Prostate gland (tissue), 2 donors: ENCODE measurements at regions not wholly inside any gene's neighbourhood (a gene's known extent, or its start where the extent isn't known, plus 50 kb on each side); places are given as distances from the start of the nearest gene placed in this dataset.

Source experiments
- DNase-seq: peaks from one replicate; pipeline ENCODE4 v3.0.0-alpha.2; 2019; ENCODE audit warnings: low spot score
- H3K27ac ChIP-seq, 2 donors: fragments of 200-600 bp; sonication (generic); 2 replicates each; pipeline ENCODE4 v1.5.1; 2017 to 2019
- H3K27me3 ChIP-seq: fragments of 200-600 bp; sonication (generic); replicated peaks from 2 replicates; pipeline ENCODE4 v1.5.1; 2019; ENCODE audit not compliant: insufficient read depth
- H3K36me3 ChIP-seq, 2 donors: fragments of 200-600 bp; sonication (generic); 1 replicate in 1 of 2; 2 replicates in 1 of 2; pipeline versions ENCODE4 v1.5.1 to v1.8.1; 2017 to 2019
- H3K4me1 ChIP-seq: fragments of 200-600 bp; sonication (generic); replicated peaks from 2 replicates; pipeline ENCODE4 v1.5.1; 2019
- H3K4me3 ChIP-seq, 2 donors: fragments of 200-600 bp; sonication (generic); 2 replicates each; pipeline ENCODE4 v1.5.1; 2017 to 2019
- H3K9me3 ChIP-seq: fragments of 200-600 bp; sonication (generic); 2 replicates; pipeline ENCODE4 v1.5.1; 2017
- POLR2A ChIP-seq: fragments of 450-650 bp; IDR thresholded peaks from one replicate; pipeline ENCODE4 v1.6.1; 2016; ENCODE audit warnings: antibody characterized with exemption, mild to moderate bottlenecking
- POLR2AphosphoS5 ChIP-seq: sonication (generic); formaldehyde crosslinking; IDR thresholded peaks from one replicate; pipeline ENCODE4 v1.6.1; 2017; ENCODE audit warnings: antibody characterized with exemption
- WGBS: methylation state at CpG from one replicate; pipeline ENCODE4 v1.1.5; 2018; 5-methylcytosine and 5-hydroxymethylcytosine counted together
- intact Hi-C: fragments of 100-400 bp; cut with DNase I; formaldehyde crosslinking; loops from one replicate; pipeline ENCODE4 v1.14.2; 2022
- TF ChIP-seq, protein P1 (sequence below), 4 experiments: fragments of 200-600 bp in 2 of 4; fragments of 450-650 bp in 2 of 4; sonication (generic) in 2 of 4; IDR thresholded peaks; 1 replicate in 3 of 4; 2 replicates in 1 of 4; pipeline ENCODE4 v1.5.1; 2016 to 2019; ENCODE audit warnings: antibody characterized with exemption in 4 of 4, mild to moderate bottlenecking in 2 of 4, moderate library complexity in 2 of 4

- H3K4me3 ChIP-seq, result no peak overlapping the region
- no peak for DNase-seq
- WGBS, result 56% methylated on average over 1 of the region's 1 CpG
- H3K27ac ChIP-seq, result no peak overlapping the region
- TF ChIP-seq, protein P1, sequence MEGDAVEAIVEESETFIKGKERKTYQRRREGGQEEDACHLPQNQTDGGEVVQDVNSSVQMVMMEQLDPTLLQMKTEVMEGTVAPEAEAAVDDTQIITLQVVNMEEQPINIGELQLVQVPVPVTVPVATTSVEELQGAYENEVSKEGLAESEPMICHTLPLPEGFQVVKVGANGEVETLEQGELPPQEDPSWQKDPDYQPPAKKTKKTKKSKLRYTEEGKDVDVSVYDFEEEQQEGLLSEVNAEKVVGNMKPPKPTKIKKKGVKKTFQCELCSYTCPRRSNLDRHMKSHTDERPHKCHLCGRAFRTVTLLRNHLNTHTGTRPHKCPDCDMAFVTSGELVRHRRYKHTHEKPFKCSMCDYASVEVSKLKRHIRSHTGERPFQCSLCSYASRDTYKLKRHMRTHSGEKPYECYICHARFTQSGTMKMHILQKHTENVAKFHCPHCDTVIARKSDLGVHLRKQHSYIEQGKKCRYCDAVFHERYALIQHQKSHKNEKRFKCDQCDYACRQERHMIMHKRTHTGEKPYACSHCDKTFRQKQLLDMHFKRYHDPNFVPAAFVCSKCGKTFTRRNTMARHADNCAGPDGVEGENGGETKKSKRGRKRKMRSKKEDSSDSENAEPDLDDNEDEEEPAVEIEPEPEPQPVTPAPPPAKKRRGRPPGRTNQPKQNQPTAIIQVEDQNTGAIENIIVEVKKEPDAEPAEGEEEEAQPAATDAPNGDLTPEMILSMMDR (IDR thresholded peaks at IDR 0.05), result no peak
- no peak for TF ChIP-seq POLR2A
- no peak for TF ChIP-seq POLR2AphosphoS5
- no peaks in the 10 kb centered on the region for H3K4me1 ChIP-seq
- H3K9me3 ChIP-seq, result no peaks in the 10 kb centered on the region
- no peaks in the 10 kb centered on the region for H3K36me3 ChIP-seq
- intact Hi-C loops, result no loop called here
- no peaks in the 10 kb centered on the region for H3K27me3 ChIP-seq
Measured at GRCh38 chr2:66755974-66756373, 321.0 kb downstream of the MEIS1 start.

DNA sequence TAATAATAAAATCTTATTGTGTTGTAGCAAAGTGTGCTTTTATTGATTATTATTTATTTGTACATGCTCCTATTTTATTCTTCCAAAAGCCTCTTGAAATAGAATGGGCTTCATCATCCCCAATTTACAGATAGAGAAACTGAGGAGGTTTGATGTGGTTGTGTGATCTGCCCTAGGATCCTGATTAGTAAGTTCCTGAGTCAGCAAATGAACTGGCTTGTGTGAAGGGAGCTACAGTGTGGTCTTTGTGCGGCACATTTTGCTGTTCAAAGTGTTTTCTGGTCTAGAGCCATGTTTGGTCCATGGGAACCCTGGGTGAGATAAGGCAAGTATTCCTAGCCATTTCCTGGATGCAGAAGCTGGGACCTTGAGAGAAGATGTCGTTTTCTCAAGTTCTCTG is 326.9 kb downstream of the MEIS1 start:
- TF ChIP-seq POLR2A, result no peak
- TF ChIP-seq POLR2AphosphoS5, result no peak
- TF ChIP-seq, protein P1 (IDR thresholded peaks at IDR 0.05), result no peak
- intact Hi-C loops, result no loop called here
- no peaks in the 10 kb centered on the region for H3K4me1 ChIP-seq
- H3K27ac ChIP-seq, result no peak overlapping the region
- DNase-seq, result no peak
- H3K4me3 ChIP-seq, result no peak overlapping the region
- 97% methylated on average over 2 of the region's 2 CpGs for WGBS
- no peaks in the 10 kb centered on the region for H3K27me3 ChIP-seq
- H3K9me3 ChIP-seq, result no peaks in the 10 kb centered on the region
- H3K36me3 ChIP-seq, result no peaks in the 10 kb centered on the region

DNA sequence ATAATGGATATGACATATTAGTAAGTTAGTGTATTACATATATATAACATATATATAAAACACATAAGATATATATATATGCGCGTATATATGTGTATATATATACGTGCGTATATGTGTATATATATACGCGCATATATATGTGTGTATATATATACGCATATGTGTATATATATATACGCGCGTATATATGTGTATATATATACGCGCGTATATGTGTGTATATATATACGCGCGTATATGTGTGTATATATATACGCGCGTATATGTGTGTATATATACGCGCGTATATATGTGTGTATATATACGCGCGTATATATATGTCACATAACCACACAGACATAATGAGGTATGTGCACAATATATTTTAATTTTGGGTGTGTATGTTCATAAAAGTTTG is 327.8 kb downstream of the MEIS1 start:
- intact Hi-C loops, result no loop called here
- Histone ChIP-seq H3K27ac (no peak overlapping the region), H3K36me3 (no peaks in the 10 kb centered on the region), H3K27me3 (no peaks in the 10 kb centered on the region), H3K4me3 (no peak overlapping the region), H3K4me1 (no peaks in the 10 kb centered on the region), H3K9me3 (no peaks in the 10 kb centered on the region)
- DNase-seq, result no peak
- TF ChIP-seq, protein P1 (IDR thresholded peaks at IDR 0.05), result no peak
- TF ChIP-seq POLR2A (no peak), POLR2AphosphoS5 (no peak)
- 96% methylated on average over 25 of the region's 25 CpGs for WGBS

GRCh38 chr2:66766582-66766981 is 331.7 kb downstream of the MEIS1 start:
- Histone ChIP-seq H3K36me3 (no peaks in the 10 kb centered on the region), H3K27ac (no peak overlapping the region), H3K4me3 (no peak overlapping the region), H3K9me3 (no peaks in the 10 kb centered on the region), H3K27me3 (no peaks in the 10 kb centered on the region), H3K4me1 (no peaks in the 10 kb centered on the region)
- intact Hi-C loops, result no loop called here
- WGBS, result 96% methylated on average over 3 of the region's 3 CpGs
- no peak for DNase-seq
- TF ChIP-seq POLR2A (no peak), POLR2AphosphoS5 (no peak)
- TF ChIP-seq, protein P1 (IDR thresholded peaks at IDR 0.05), result no peak

GRCh38 chr2:66771359-66771976 is 336.5 kb downstream of the MEIS1 start:
- no peaks in the 10 kb centered on the region for H3K9me3 ChIP-seq
- no peak for DNase-seq
- H3K27ac ChIP-seq, result no peak overlapping the region
- no peak overlapping the region for H3K4me3 ChIP-seq
- H3K36me3 ChIP-seq, result no peaks in the 10 kb centered on the region
- TF ChIP-seq POLR2A (no peak), POLR2AphosphoS5 (no peak)
- TF ChIP-seq, protein P1 (IDR thresholded peaks at IDR 0.05), result no peak
- intact Hi-C loops, result no loop called here
- no peaks in the 10 kb centered on the region for H3K27me3 ChIP-seq
- no peaks in the 10 kb centered on the region for H3K4me1 ChIP-seq
- WGBS, result 50% methylated on average over 1 of the region's 1 CpG
